Ureter (tissue), 1 donor: ENCODE measurements at regions not wholly inside any gene's neighbourhood (a gene's known extent, or its start where the extent isn't known, plus 50 kb on each side); places are given as distances from the start of the nearest gene placed in this dataset.

Experiments
- DNase-seq: peaks from one replicate; pipeline ENCODE4 v3.0.0-alpha.2; 2020; ENCODE audit warnings: low spot score
- donor health status: DM: yes; HTN: yes; CAD: no.

DNA sequence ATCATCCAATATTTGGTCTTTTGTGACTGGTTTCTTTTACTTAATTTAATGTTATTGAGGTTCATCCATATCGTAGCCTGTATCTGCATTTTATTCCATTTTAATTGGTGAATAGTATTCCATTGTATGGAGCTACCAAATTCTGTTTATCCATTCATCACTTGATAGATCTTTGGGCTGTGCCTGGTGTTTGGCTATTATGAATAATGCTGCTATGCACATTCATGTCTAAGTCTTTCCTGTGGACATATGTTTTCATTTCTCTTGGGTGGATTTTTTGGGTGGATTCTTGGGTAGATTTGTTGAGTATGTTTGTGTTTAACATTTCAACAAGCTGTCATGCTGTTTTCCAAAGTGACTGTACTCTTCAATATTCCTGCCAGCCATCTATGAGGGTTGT is 52.5 kb upstream of the NEDD4L start:
- no peak for DNase-seq

- DNase-seq = no peak
Observed at GRCh38 chr18:57989536-57989935, 54.5 kb upstream of the NEDD4L start.

DNA sequence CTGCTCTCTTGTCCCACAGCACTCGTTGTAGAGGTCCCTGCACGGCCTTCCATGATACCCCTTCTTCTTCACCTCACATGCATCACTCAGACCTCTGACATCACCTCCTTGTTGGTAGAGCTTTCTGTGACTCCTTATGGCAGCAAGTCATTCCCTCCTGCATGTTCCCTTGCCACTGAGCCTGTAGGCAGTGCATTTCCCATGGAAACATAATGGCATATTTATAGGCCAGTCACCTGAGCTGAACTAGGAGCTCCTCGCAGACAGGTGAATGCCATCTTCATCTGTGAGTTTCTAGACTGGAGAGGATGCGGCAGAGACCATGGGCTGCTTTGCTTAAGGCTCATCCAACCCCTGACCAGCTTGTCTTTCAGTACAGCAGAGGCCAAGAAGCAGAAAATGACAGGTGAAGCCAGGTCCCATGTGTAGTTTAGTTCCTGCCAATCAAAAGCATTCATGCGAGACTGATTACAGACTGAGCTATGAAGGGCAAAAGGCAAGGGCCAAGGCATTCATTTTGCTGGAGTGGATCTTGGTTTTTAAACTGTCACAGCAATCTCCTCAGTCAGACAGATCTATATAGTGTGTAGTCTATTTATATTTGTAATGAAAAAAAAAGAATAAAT is 59.4 kb upstream of the NEDD4L start:
- DNase-seq = no peak

DNA sequence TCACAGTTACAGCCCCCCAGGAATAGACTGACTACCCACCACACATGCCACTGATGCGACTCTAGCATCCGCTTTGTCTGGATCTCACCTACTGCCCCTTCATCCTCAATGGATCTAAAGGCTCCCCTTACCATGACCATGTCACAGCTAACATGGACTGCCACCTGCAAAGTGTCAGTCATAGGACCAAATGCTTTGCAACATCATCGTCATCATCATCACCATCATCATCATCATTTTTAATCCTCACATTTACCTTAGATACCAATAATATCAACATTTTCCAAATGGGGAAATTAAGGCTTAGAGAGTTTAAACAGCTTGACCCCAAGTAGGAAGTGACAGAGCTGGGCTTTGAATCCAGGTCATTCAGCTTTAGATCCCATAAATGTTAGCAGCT is 60.1 kb upstream of the NEDD4L start:
- DNase-seq = no peak

DNA sequence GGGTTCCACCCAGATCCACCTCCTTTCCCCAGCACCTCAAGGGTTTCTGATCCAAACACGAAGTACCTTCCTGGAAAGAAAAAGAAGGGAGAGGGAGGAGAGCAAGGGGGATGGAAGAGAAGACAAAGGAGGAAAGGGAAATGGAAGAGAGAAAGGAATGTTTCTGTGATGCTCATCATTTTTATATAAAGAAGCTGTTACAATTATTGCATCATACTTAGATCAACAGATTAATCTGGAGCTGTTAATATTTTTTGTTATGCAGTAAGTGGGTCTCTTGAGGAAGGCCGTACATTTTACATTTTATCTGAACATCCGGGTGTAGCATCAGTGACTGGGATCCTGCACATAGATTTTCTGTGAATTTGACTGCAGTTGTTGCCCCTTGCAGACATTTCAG is 60.6 kb upstream of the NEDD4L start:
- DNase-seq = no peak

DNA sequence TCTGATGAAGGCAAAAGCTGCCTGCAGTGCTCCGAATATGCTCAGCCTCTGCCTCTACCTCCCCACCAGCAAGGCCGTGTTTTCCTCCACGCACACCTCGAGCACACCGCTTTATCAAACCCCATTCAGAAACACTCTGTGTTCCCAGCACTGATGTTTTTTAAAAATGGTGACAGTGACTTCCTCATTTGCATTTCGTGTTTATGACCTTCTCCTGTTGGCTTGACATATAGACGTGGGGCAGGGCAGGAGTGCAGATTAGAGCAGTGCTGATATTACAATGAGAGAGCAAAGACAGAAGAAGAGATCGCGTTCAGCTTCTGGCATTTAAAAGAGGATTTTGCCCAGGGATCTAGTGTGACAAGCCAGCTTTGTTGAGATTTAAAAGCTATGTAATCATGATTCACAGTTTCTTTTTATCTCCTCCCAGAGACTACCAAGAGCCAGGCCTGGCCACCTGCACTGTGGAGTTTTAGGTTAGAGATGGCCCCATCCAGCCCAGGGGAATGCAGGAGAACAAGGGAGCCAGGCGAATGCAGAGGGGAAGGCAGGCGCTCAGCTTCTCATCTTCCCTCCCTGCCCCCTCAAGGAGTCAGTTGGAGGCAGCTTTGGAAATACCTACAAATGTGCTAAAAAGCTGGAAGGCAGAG is 61.5 kb upstream of the NEDD4L start:
- DNase-seq = no peak

- no peak for DNase-seq
Observed at GRCh38 chr18:57981308-57982028, 62.6 kb upstream of the NEDD4L start.

DNA sequence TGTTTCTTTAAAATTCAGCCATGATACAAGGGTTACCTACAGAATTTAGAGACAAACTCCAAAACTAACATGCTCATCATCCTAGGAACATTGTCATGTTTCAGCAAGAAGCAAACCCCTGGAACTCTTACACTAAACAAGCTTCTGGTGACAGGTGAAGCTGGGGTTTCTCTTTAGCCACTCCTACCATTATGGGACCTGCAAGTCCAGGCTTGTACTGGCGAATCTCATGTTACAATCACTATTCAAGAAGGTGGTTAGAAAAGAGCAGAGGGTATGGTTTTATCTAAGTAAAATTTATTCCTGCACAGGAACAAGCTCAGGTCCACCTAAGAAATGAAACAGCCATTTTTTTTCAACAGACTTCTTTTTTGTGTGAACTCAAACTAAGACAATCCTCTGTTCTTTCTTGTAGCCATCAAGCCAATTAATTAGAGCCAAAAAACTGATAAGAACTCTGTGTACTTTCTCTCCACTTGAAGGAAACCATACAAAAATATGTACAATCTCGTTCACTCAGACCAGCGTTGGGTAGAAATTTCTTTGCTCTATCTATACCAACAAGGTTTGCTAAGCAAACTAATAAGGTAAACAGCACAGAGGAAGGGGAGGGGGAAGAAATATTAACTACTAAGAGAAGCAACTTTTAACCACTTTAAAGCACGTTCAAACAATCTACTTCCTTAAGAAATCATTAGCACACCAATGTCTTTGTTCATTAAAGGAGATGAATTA is 63.3 kb upstream of the NEDD4L start:
- DNase-seq = no peak

- DNase-seq = no peak
Observed at GRCh38 chr18:57976230-57976773, 67.7 kb upstream of the NEDD4L start.

DNA sequence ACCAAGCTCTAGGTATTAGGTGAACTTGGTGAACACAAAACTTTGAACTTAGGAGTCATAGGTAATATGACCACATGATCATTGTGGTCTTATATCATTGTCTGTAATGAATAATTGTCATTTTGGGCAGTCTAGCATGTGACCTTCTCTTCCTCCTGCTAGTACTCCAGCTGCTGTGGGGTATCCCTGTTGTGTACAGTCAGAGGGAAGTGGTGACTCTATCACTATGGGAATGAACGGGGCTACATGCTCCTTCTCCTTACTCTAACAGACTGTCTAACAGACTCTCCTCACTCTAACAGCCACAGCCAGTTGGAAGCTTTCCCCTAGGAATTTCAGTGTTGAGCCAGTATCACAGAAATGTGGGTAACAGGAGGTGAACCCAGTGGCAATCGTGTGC is 68.2 kb upstream of the NEDD4L start:
- peak; percentile 6 for DNase-seq

- DNase-seq = peak; percentile 1
Observed at GRCh38 chr18:57974585-57975265, 69.3 kb upstream of the NEDD4L start.

DNA sequence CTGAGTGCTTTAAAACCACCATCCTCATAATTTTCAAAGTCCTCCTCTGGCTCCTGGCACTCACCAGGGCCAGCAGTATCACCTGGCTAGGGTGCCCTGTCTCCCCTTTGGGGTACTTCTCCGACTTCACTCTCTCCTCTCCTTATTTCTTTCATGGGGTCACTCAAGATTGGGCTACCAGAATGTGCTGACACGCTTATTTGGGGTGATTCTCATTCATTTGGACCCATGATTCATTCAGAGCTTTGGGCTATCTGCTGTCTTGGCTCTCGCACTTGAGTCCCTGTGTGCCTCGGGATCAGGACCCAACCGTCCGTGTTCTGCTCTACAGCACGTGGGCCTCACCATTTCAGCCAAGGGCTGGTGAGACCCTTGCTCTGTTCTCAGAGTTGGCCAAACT is 70.1 kb upstream of the NEDD4L start:
- DNase-seq = no peak

GRCh38 chr18:57970356-57971095 is 73.5 kb upstream of the NEDD4L start:
- DNase-seq = peak; percentile 28

DNA sequence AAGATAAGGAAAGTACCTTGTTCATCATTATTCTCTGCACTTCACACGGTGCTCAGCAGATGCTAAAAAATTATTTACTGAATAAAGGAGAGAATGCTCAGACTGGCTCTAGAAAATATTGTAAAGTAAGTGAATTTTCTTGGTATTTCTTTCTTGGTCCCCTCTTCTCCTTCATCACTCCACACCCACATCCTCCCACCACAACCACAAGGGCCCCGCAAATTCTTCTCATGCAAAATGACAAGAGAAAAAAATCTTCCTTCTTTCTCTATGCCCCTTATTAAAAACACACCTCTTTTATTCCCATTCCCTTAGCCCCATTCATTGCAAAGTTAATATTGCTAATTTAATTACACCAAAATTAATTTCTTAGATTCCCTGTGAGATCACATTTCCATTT is 74.2 kb upstream of the NEDD4L start:
- peak; percentile 3 for DNase-seq

DNA sequence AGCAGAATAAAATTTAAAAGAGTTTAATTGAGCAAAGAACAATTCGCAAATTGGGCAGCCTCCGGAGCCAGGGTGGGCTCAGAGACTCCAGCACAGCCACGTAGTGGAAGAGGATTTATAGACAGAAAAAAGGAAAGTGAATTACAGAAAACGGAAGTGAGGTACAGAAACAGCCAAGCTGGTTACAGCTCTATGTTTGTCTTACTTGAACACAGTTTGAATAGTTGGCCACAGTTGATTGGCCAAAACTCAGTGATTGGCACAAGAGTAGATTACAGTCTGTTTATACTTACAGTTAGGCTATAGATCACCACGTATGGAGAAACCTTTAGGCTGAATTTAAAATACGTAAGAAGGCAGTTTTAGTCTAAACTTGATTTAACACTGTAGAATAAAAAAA is 78.8 kb upstream of the NEDD4L start:
- peak; percentile 15 for DNase-seq

- no peak for DNase-seq
Observed at GRCh38 chr18:57961876-57962505, 82.0 kb upstream of the NEDD4L start.

- DNase-seq = no peak
Observed at GRCh38 chr18:57961411-57961810, 82.6 kb upstream of the NEDD4L start.

- no peak for DNase-seq
Observed at GRCh38 chr18:57959278-57959677, 84.7 kb upstream of the NEDD4L start.

GRCh38 chr18:57957210-57957609 is 86.8 kb upstream of the NEDD4L start:
- no peak for DNase-seq

DNA sequence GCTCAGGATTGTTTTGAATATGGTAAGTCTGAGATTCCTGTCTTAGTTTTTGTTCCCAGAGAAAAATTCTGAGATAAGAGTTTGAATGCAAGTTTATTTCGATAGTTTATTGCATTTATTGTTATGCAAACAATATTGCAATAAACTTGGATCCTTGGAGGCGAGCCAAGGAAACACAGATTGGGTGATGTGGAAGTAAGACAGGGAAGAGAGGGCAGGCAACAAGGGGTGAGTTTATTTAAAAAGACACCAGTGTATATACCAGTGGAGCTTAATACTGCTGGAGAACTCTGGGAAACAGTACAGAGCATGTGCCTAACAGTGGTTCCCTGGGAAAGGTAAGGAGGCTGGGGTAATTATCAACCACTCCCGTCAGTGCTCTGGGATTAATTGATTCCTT is 87.5 kb upstream of the NEDD4L start:
- DNase-seq = peak; percentile 15
